Stimulated activated CD4-positive, alpha-beta T cell treated with anti-CD3 and anti-CD28 coated beads, TNF-alpha, amount 100 ng/mL, for 1 hour (primary cell): ENCODE measurements at regions not wholly inside any gene's neighbourhood (a gene's known extent, or its start where the extent isn't known, plus 50 kb on each side); places are given as distances from the start of the nearest gene placed in this dataset.
A peak's percentile ranks its signal among the peaks of the same experiment; 100 is the strongest.
"Not testable (repeated sequence)": the region's sequence is repeated elsewhere in the genome, so short reads cannot be mapped to it uniquely, and the experiment has no call there.

Experiments
- DNase-seq, 3 donors: peaks; one replicate each; pipeline ENCODE4 v3.0.0-alpha.2; 2020; ENCODE audit warnings: low read depth in 3 of 3, low spot score in 1 of 3

- DNase-seq = not testable (repeated sequence)
These were observed 412.7 kb upstream of the WSB1 start for GRCh38 chr17:26881195-26881594.

- DNase-seq = not testable (repeated sequence)
These were observed 411.7 kb upstream of the WSB1 start for GRCh38 chr17:26882097-26882761.

GRCh38 chr17:26883878-26884740 lies 409.8 kb upstream of the WSB1 start:
- DNase-seq = not testable (repeated sequence)

- DNase-seq = not testable (repeated sequence)
These were observed 409.2 kb upstream of the WSB1 start for GRCh38 chr17:26884741-26885059.

GRCh38 chr17:26885244-26885970 lies 408.5 kb upstream of the WSB1 start:
- peak in 2 of 3 donors; percentile 5 to 10 for DNase-seq
